ENCODE measurements at regions not wholly inside any gene's neighbourhood (a gene's known extent, or its start where the extent isn't known, plus 50 kb on each side); places are given as distances from the start of the nearest gene placed in this dataset.

DNA sequence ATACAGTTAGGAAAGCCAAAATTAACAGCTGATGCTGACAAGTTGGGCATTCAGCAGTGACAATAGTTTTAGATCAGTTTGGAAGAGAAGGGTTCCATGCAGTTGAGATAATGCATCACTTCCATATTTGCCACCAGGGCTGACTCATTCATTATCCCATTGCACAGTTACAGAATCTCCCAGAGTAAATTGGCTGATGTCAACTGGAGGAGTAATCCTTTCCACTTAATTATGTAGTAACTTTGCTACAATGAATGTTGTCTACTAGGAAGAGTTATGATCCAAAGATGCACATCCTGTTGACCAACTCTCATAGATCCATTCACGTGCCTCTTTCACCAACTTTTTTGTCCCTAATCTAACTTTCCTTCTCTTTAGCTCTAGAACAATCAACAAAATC, 123.3 kb upstream of the LUZP2 start:
- TF ChIP-seq POLR2A (IDR thresholded peaks at IDR 0.05) = no peak
- TF ChIP-seq, protein P1, sequence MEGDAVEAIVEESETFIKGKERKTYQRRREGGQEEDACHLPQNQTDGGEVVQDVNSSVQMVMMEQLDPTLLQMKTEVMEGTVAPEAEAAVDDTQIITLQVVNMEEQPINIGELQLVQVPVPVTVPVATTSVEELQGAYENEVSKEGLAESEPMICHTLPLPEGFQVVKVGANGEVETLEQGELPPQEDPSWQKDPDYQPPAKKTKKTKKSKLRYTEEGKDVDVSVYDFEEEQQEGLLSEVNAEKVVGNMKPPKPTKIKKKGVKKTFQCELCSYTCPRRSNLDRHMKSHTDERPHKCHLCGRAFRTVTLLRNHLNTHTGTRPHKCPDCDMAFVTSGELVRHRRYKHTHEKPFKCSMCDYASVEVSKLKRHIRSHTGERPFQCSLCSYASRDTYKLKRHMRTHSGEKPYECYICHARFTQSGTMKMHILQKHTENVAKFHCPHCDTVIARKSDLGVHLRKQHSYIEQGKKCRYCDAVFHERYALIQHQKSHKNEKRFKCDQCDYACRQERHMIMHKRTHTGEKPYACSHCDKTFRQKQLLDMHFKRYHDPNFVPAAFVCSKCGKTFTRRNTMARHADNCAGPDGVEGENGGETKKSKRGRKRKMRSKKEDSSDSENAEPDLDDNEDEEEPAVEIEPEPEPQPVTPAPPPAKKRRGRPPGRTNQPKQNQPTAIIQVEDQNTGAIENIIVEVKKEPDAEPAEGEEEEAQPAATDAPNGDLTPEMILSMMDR (IDR thresholded peaks at IDR 0.05) = no peak

All from stomach (tissue), 4 donors.